ENCODE measurements at regions not wholly inside any gene's neighbourhood (a gene's known extent, or its start where the extent isn't known, plus 50 kb on each side); places are given as distances from the start of the nearest gene placed in this dataset.

DNA sequence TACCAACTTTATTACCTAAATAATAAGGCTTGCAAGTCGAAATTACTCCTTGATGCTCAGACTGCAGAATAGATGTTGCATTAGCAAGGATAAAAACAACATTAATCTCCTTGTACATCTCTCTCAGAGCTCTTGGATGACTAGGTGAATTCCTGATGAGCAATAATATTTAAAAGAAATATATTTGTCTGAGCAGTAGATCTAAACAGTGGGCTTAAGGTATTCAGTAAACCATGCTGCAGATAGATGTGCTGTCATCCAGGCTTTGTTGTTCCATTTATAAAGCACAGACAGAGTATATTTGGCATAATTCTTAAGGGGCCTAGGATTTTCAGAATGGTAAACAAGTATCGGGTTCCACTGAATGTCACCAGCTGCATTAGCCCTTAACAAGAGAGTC, 257.1 kb downstream of the TUSC7 start:
- no peaks in the 10 kb centered on the region for H3K36me3 ChIP-seq (ENCODE audit: control insufficient read depth in 2 of 4, insufficient read depth in 4 of 4, low read length in 3 of 4)
- H4K91ac ChIP-seq (replicated peaks; ENCODE audit: insufficient read length, low read length), result no peak overlapping the region
- no peak overlapping the region for H2AFZ ChIP-seq (ENCODE audit: low read length)
- no peak overlapping the region for H3K4me2 ChIP-seq (ENCODE audit: insufficient read depth in 1 of 2, low read depth in 2 of 2, low read length in 2 of 2)
- H3K14ac ChIP-seq (ENCODE audit: insufficient read length), result no peak overlapping the region
- no peak overlapping the region for H2AK5ac ChIP-seq (ENCODE audit: low read depth, low read length)
- H2BK15ac ChIP-seq (ENCODE audit: low read length), result no peak overlapping the region
- TF ChIP-seq CBX8 (IDR thresholded peaks at IDR 0.05; ENCODE audit: borderline replicate concordance, low read depth, low read length), result no peak
- no peak for TF ChIP-seq ZNF274 (IDR thresholded peaks at IDR 0.05; ENCODE audit: borderline replicate concordance, extremely low read depth, low read length)
- TF ChIP-seq CHD2 (IDR thresholded peaks at IDR 0.05; ENCODE audit: low read length), result no peak
- no peak for TF ChIP-seq CTCF (IDR thresholded peaks at IDR 0.05; ENCODE audit: control extremely low read depth in 1 of 3, insufficient read depth in 1 of 3, low read depth in 1 of 3, low read length in 3 of 3)
- H3K23me2 ChIP-seq (ENCODE audit: low read depth, low read length), result no peaks in the 10 kb centered on the region
- H3K27me3 ChIP-seq (replicated peaks in 1 of 4; ENCODE audit: control insufficient read depth in 3 of 4, extremely low read depth in 1 of 4, insufficient read depth in 3 of 4, low read length in 3 of 4), result peaks cover 0 to 1% (median 0%) of the 10 kb centered on the region in 4 experiments; a peak in 1 of 7 replicates
- no peak overlapping the region for H2BK5ac ChIP-seq (ENCODE audit: low read depth, low read length)
- no peak overlapping the region for H3K18ac ChIP-seq (ENCODE audit: extremely low read depth, low read length)
- H4K8ac ChIP-seq (ENCODE audit: extremely low read depth, insufficient read depth, low read length), result no peak overlapping the region
- H3K9me3 ChIP-seq (ENCODE audit: insufficient read depth in 2 of 2, low read depth in 1 of 2, low read length in 1 of 2), result no peaks in the 10 kb centered on the region
- no peak overlapping the region for H2BK20ac ChIP-seq (ENCODE audit: low read length)
- no peak overlapping the region for H3K56ac ChIP-seq (replicated peaks; ENCODE audit: insufficient read length, low read depth, low read length)
- 89% methylated on average over 2 of the region's 2 CpGs; no CpG with 5 or more reads in 1 of the 2 experiments for WGBS, 2 experiments (ENCODE audit: extremely low coverage in 1 of 2, insufficient coverage in 1 of 2, insufficient read length in 1 of 2, insufficient replicate concordance in 2 of 2, low coverage in 1 of 2, low lambda C conversion rate in 2 of 2, missing lambda C conversion rate in 1 of 2)
- no peak overlapping the region for H3K27ac ChIP-seq (ENCODE audit: low read depth, low read length)
- H4K5ac ChIP-seq (ENCODE audit: insufficient read length, low read depth, low read length), result no peak overlapping the region
- H2BK120ac ChIP-seq (replicated peaks; ENCODE audit: low read depth, low read length), result no peak overlapping the region
- no peak overlapping the region for H3K9ac ChIP-seq (replicated peaks in 1 of 4; ENCODE audit: extremely low read depth in 1 of 4, low read depth in 3 of 4, low read length in 3 of 4)
- H2BK12ac ChIP-seq (ENCODE audit: low read depth, low read length), result no peak overlapping the region
- no peaks in the 10 kb centered on the region for H3K4me1 ChIP-seq (replicated peaks in 1 of 4; ENCODE audit: control insufficient read depth in 3 of 4, insufficient read depth in 4 of 4, low read length in 3 of 4)
- ChIA-PET POLR2A (ENCODE audit: partially characterized antibody) (no interaction called here), CTCF (ENCODE audit: partially characterized antibody) (interaction anchor here (0.6 kb wide), 2 partner anchors 17 to 195 kb away, joined by 3 to 4 read pairs; no protein-coding TSS in a partner anchor)
- H3K23ac ChIP-seq (ENCODE audit: insufficient read length), result no peak overlapping the region
- FAIRE-seq, result no peak
- H4K20me1 ChIP-seq (replicated peaks in 1 of 2; ENCODE audit: control insufficient read depth in 1 of 2, insufficient read depth in 2 of 2, low read length in 2 of 2), result no peaks in the 10 kb centered on the region
- no peak for DNase-seq (ENCODE audit: low read depth in 1 of 2, low spot score in 2 of 2)
- no peaks in the 10 kb centered on the region for H3K79me2 ChIP-seq (ENCODE audit: control insufficient read depth in 1 of 2, insufficient read depth in 2 of 2, low read length in 2 of 2)
- H3K4ac ChIP-seq (replicated peaks; ENCODE audit: insufficient read length, low read depth, low read length), result no peak overlapping the region
- H3K79me1 ChIP-seq (ENCODE audit: low read depth, low read length), result no peaks in the 10 kb centered on the region
- H3K4me3 ChIP-seq (ENCODE audit: extremely low read depth in 1 of 4, insufficient read depth in 2 of 4, low read depth in 3 of 4, low read length in 4 of 4), result no peak overlapping the region
